HG03521 (cell line): ENCODE measurements at regions not wholly inside any gene's neighbourhood (a gene's known extent, or its start where the extent isn't known, plus 50 kb on each side); places are given as distances from the start of the nearest gene placed in this dataset.

Experiments
- ATAC-seq: cut with Tn5 transposase; IDR thresholded peaks from one replicate; pipeline ENCODE4 v1.9.1; 2021; ENCODE audit warnings: mild to moderate bottlenecking, moderate library complexity; ENCODE audit not compliant: unreplicated experiment

DNA sequence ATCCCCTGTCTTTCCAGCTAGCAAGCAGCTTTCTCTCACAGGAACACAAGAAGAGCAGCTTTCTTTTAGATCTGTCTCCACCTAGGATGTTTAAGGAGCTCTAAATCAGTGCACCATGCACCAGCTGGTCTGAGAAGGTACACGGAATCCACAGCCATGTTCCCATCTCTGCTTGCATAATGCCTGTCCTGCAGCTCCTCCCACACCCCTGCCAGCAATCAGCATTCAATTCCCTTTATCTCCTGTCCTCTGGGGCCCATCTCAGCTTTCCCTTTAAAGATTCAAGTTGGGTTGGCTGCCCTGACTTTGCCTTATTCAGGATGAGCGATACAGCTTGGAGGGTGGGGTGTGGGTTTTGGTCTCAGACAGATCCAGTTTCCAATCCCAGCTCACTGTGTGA is 826.3 kb downstream of the BCL11B start:
- no peak for ATAC-seq

DNA sequence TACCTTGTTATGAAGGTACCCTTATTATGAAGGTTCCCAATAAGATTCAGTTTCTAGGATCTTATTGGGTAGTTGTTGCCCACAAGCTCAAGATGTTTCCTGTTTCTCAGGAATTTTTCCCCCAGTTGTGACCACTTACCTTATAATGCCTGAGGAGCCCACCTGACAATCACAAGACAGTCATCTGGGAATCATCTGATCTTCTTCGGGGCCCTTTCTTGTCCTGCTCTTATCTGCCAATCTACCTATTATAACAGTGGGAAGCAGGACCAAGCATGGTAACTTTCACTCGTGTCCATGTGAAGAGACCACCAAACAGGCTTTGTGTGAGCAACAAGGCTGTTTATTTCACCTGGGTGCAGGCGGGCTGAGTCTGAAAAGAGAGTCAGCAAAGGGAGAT is 825.5 kb downstream of the BCL11B start:
- ATAC-seq, result no peak

GRCh38 chr14:98456231-98456630 is 815.8 kb downstream of the BCL11B start:
- no peak for ATAC-seq

DNA sequence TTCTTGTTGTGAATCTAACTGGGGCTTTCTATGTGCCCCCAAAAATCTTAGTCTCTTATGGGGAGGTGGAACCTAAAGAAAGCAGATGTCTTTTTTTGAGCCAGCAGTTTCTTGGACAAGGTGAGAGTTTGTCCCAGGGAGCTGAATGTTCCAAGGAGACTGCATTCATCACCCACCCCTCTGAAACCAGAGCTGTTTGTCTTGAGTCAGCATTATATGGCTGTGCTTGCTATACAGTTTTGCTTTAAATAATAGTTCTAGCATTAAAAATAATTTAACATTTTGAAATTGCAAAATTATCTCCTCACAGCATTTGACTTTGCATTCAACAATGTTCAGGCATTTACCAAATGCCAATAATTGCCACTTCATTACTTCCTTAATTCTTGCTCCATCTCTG is 813.3 kb downstream of the BCL11B start:
- ATAC-seq, result no peak

GRCh38 chr14:98462908-98463307 is 809.1 kb downstream of the BCL11B start:
- no peak for ATAC-seq

- ATAC-seq, result no peak
Measured at GRCh38 chr14:98466807-98467206, 805.2 kb downstream of the BCL11B start.

DNA sequence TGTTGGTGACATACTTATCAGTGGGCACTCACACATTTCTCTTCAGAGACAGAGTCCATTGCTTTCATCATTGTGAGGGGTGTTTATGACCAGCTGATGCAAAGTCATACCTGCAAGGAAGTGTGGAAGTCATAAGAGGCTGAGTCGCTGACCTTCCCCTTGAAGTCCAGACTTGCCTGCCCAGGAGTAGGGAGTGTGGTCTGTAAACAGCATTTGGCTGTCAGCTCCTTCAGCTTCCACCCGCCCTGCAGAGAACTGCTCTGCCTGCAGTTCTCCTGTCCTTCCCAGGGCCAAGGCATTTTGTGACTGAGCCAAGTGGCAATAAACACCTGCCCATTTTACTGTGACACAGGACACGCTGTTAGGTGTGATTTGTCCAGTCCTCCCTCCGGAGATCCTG is 801.3 kb downstream of the BCL11B start:
- ATAC-seq, result no peak

GRCh38 chr14:98474900-98475299 is 797.1 kb downstream of the BCL11B start:
- no peak for ATAC-seq

GRCh38 chr14:98477935-98478334 is 794.1 kb downstream of the BCL11B start:
- no peak for ATAC-seq

GRCh38 chr14:98489115-98489514 is 782.9 kb downstream of the BCL11B start:
- ATAC-seq, result no peak

DNA sequence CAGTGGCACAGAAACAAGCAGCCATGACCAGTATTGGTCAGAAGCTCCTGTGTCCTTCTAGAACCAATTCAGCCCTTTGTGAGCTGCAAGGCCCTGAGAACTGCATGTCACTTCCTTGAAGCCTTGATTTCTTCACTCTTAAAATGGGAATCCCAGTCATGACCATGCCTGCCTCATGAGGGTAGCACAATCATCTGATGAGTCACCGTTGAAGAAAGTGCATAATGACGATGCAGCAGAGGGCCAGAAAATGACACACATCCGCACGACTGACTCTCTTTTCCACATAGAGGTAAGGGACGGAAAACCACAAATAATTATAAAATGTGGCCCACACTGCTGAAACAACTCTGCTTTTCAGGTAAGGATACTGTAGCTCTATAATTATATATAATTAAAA is 777.4 kb downstream of the BCL11B start:
- ATAC-seq, result no peak

DNA sequence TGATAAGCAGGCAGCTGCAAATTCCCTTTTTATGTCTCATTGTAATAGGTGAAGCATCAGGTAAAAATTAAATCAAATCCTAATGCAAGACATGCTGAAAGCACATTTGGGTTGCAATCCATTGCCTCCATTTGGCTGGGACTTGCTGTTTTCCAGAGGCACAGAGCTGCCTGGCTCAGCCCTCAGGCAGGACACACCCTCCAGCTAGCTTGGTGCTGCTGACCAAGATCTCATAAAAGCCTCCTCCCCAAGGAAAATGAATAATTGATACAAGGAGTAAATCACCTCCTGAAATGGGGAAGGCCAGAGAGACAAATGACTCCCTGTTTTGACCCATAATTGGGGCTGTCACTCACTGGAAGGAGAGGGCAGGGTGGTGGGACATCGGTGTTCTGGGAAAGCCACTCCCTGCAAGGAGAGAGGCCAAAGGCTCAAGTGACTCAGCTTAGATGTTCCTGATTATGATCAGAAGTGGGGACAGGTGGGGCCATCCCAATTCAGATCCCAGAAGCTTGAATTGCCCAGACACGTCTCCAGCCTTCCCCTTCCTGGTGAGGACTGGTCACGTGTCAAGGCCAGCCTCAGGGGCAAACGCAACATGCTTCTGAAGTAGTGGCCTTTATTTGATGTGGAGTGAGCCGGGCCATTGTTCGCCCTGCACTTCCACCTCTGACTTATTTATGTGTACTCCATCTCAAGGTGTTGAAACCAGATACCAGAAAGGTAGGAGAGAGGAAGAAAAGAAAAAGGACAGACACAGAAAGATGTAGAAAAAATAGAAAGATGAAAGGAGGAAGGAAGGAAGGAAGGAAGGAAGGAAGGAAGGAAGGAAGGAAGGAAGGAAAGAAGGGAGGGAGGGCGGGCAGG is 773.7 kb downstream of the BCL11B start:
- no peak for ATAC-seq

DNA sequence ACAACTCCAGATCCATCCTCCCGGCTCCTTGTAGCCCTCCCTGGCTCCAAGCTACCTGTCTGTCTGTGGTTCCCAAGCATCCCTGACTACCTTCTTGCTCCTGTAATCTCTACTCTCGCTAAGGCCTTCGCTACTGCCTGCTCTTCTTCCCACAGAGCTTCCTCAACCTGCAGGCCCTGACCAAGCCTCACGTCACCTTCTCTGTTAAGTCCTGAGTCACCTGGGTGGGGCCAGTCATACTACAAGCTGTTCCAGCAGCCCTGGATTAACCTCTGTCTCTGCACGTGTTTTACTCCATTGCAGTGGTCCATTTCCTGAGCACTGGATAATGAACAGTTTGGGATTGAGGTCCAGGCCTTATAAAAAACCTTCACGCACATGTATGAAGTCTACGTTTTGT is 770.7 kb downstream of the BCL11B start:
- no peak for ATAC-seq

GRCh38 chr14:98501836-98502235 is 770.2 kb downstream of the BCL11B start:
- no peak for ATAC-seq

DNA sequence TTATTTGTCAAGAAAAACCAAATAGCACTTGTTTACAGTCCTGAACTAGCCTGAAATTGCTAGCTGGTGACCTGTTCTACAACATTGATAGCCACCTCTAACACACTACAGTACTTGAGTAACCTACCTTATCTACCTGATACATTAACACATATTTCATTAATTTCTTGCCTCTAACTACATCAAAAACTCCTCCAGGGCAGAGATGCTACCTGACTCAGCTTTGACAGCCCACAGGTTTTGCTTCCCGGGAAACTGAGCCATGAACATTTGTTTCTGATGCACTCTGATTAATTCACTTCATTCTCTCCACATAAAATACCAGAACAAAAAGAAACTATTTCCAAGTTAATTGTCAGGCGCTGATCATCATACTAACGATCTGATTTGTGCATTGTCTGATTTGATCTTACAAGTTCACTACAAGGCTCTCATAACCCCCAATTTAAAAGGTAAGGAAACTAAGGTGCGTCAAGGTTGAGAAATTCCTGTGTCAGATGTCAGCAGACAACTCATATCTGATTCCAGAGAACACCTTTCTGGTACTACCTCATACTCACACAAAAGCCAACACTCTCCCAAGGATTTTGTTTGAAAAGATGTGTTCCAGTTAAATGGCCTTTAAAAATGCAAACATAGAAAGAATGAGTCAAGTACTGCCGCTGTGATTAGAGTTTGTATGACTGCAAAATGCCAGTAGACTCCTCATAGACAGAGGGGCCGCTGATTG is 768.7 kb downstream of the BCL11B start:
- no peak for ATAC-seq

DNA sequence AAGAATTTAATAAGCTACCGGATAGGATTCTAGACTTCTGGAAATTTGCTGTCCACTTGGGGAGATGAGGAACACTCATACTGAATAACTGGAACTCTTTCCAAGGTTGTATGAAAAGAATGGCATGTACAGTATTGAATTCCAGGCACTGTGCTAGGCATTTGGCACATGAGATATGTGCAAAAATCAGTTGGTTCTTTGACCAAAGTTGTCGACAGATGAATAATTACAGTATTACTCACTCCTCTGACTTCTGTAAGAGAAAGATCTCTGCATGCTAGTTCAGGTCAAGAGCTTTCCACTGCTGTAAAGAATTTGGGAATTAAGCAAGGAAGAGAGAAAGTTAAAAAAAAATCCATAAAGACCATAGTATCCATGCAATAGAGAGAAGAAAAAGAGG is 764.7 kb downstream of the BCL11B start:
- no peak for ATAC-seq

GRCh38 chr14:98510392-98510791 is 761.6 kb downstream of the BCL11B start:
- ATAC-seq, result no peak

DNA sequence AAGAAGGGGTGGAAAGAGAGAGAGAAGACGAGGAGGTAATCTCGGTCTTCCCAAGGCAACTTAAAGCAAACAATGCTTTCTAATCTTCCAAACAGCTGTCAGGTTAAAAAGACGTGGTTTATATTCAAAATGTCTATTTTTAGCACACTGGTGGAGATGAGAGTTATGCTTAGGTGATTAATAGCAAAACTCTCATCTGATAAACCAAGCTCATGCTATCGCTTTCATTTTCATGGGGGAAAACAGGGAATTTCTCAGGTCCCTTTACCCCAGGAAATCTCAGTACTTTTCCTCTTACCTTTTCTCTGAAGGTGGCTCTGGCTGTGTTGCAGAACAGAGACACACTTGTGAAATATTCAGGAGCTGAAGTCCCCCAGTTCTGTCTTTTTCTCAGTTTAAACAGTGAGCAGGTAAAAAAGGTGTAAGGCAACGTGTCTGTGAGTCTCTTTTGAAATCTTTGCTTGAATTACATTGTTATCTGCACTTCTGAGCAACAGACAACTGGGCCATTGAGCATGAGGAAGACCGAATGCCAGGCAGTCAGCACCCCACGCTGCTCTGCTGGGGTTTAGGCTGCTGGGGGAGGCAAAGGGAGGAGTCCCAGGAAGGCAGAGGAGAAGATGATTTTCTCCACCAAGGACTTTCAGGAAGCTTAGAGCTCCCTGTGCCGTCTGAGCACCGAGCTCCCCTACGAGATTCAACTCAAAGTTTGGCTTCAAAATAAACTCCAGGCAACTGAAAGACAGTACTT is 759.3 kb downstream of the BCL11B start:
- ATAC-seq, result no peak

- ATAC-seq, result no peak
Measured at GRCh38 chr14:98513558-98513957, 758.4 kb downstream of the BCL11B start.

DNA sequence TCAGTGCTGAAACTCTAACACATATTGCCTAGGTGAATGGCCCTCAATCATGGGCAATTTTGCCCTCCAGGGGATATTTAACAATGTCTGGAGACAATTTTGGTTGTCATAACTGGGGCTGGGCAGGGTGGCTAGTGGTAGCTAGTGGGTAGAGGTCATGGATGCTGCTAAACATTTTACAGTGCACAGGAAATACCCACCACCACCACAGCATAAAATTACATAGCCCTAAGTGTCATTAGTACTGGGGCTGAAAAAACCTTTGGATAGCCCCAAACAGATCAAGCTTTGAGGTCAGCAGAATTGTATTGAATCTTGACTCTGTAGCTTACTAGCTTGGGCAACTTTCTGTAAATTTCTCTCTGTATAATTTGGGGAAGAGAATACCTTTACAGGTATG is 758.0 kb downstream of the BCL11B start:
- no peak for ATAC-seq

DNA sequence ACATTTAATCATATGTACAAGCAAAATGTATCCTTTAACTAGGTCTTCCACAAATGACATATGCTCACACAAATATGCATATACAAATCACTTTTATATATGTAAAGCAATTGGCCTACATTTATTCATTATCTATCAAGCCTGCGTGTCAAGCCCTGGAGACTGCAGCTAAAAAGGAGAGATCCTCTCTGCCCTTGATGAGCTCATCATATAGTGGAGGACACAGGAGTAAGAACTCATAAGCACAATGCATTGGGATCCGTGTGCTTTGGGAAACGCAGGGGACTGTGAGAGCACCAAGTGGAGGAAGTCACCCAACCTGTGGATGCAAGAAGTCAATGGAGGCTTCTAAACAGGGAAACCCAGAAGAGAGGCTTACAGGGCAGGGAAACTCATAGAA is 735.7 kb downstream of the BCL11B start:
- no peak for ATAC-seq

GRCh38 chr14:98542316-98542715 is 729.7 kb downstream of the BCL11B start:
- ATAC-seq, result no peak
